Testis (tissue), 2 donors: ENCODE measurements at regions not wholly inside any gene's neighbourhood (a gene's known extent, or its start where the extent isn't known, plus 50 kb on each side); places are given as distances from the start of the nearest gene placed in this dataset.

Experiments used
- POLR2A ChIP-seq: fragments of 450-650 bp; IDR thresholded peaks from one replicate; pipeline ENCODE4 v1.6.1; 2017; ENCODE audit warnings: antibody characterized with exemption, mild to moderate bottlenecking, moderate library complexity
- TF ChIP-seq, protein P1 (sequence below), 3 experiments: fragments of 450-650 bp in 2 of 3; fragments of 200-600 bp in 1 of 3; sonication (generic) in 1 of 3; IDR thresholded peaks; one replicate each; pipeline ENCODE4 v1.5.1; 2016 to 2019; ENCODE audit warnings: antibody characterized with exemption in 3 of 3, mild to moderate bottlenecking in 2 of 3, moderate library complexity in 1 of 3

DNA sequence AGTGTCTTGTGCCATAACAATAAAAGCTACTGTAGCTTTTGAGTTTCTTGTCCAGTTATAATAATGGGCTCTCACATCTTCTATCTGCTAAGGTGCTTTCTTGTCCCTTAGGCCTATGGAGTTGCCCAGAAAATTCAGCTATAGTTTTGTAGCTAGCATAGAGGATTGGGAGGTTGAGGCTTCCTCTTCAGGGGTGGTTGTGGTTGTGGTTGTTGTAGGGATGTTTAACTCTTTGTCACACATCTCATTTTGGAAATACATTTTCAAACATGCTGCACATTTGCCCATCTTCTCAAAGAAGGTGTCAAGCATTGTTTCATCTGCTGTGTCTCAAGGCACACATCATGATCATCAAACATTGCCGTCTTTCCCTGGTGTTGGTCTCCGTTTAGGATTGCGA, 65.0 kb downstream of the ATXN3L start:
- TF ChIP-seq, protein P1, sequence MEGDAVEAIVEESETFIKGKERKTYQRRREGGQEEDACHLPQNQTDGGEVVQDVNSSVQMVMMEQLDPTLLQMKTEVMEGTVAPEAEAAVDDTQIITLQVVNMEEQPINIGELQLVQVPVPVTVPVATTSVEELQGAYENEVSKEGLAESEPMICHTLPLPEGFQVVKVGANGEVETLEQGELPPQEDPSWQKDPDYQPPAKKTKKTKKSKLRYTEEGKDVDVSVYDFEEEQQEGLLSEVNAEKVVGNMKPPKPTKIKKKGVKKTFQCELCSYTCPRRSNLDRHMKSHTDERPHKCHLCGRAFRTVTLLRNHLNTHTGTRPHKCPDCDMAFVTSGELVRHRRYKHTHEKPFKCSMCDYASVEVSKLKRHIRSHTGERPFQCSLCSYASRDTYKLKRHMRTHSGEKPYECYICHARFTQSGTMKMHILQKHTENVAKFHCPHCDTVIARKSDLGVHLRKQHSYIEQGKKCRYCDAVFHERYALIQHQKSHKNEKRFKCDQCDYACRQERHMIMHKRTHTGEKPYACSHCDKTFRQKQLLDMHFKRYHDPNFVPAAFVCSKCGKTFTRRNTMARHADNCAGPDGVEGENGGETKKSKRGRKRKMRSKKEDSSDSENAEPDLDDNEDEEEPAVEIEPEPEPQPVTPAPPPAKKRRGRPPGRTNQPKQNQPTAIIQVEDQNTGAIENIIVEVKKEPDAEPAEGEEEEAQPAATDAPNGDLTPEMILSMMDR (IDR thresholded peaks at IDR 0.05) = no peak
- no peak for TF ChIP-seq POLR2A
